Thoracic aorta (tissue), 2 donors: ENCODE measurements at regions not wholly inside any gene's neighbourhood (a gene's known extent, or its start where the extent isn't known, plus 50 kb on each side); places are given as distances from the start of the nearest gene placed in this dataset.
A peak's percentile ranks its signal among the peaks of the same experiment; 100 is the strongest.

ENCODE experiments used
- ATAC-seq: fragments of 150-250 bp; one replicate; pipeline ENCODE4 v1.8.0; 2017; ENCODE audit warnings: low read depth; ENCODE audit not compliant: insufficient number of reproducible peaks, low FRiP score
- DNase-seq: peaks from one replicate; pipeline ENCODE4 v3.0.0-alpha.2; 2020; ENCODE audit warnings: low spot score
- H3K27ac ChIP-seq, 2 donors: fragments of 200-600 bp; sonication (generic); 1 replicate in 1 of 2; 2 replicates in 1 of 2; pipeline ENCODE4 v1.5.1; 2016; ENCODE audit warnings: mild to moderate bottlenecking in 2 of 2, moderate library complexity in 2 of 2
- H3K27me3 ChIP-seq: fragments of 200-600 bp; sonication (generic); replicated peaks from 2 replicates; pipeline ENCODE4 v1.6.0; 2016; ENCODE audit warnings: mild to moderate bottlenecking; ENCODE audit not compliant: insufficient read depth
- H3K36me3 ChIP-seq: fragments of 200-600 bp; sonication (generic); one replicate; pipeline ENCODE4 v1.5.1; 2016
- H3K4me1 ChIP-seq, 2 donors: fragments of 200-600 bp; sonication (generic); 1 replicate in 1 of 2; 2 replicates in 1 of 2; pipeline versions ENCODE4 v1.5.1 to v1.6.0; 2016; ENCODE audit warnings: low read depth in 2 of 2, mild to moderate bottlenecking in 1 of 2; ENCODE audit not compliant: control insufficient read depth in 1 of 2
- H3K4me3 ChIP-seq: fragments of 200-600 bp; sonication (generic); 2 replicates; pipeline ENCODE4 v1.5.1; 2016; ENCODE audit warnings: mild to moderate bottlenecking
- H3K9me3 ChIP-seq: fragments of 200-600 bp; sonication (generic); 2 replicates; pipeline ENCODE4 v1.5.1; 2016
- TF ChIP-seq, protein P1 (sequence below): fragments of 200-600 bp; sonication (generic); IDR thresholded peaks from one replicate; pipeline ENCODE4 v1.5.1; 2019; ENCODE audit warnings: antibody characterized with exemption

GRCh38 chr15:98541519-98541918 is 106.8 kb upstream of the IGF1R start:
- TF ChIP-seq, protein P1, sequence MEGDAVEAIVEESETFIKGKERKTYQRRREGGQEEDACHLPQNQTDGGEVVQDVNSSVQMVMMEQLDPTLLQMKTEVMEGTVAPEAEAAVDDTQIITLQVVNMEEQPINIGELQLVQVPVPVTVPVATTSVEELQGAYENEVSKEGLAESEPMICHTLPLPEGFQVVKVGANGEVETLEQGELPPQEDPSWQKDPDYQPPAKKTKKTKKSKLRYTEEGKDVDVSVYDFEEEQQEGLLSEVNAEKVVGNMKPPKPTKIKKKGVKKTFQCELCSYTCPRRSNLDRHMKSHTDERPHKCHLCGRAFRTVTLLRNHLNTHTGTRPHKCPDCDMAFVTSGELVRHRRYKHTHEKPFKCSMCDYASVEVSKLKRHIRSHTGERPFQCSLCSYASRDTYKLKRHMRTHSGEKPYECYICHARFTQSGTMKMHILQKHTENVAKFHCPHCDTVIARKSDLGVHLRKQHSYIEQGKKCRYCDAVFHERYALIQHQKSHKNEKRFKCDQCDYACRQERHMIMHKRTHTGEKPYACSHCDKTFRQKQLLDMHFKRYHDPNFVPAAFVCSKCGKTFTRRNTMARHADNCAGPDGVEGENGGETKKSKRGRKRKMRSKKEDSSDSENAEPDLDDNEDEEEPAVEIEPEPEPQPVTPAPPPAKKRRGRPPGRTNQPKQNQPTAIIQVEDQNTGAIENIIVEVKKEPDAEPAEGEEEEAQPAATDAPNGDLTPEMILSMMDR: no peak
- DNase-seq (no peak), ATAC-seq (no peak)
- H3K36me3 ChIP-seq: no peaks in the 10 kb centered on the region
- H3K27me3 ChIP-seq: no peaks in the 10 kb centered on the region
- no peak overlapping the region for H3K4me3 ChIP-seq
- H3K4me1 ChIP-seq: no peaks in the 10 kb centered on the region
- H3K9me3 ChIP-seq: no peaks in the 10 kb centered on the region
- no peak overlapping the region for H3K27ac ChIP-seq

DNA sequence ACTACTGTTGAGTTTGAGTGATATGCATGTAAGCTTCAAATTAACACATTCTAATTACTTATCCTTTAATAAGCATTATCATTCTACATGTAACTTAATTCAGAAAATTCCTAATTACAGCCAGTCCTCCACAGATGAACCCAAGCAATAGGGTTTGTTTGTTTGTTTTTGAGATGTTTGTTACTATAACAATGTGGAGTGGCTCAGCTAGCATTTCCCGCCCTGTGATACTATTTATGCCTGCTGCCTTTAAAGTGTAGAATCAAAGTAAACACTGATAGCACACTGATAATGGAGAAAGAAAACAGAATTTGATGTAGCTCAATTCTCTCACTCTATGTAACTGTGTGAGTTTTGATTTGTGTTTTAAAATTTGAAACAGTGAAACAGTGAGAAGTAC is 105.1 kb upstream of the IGF1R start:
- no peak for ATAC-seq
- TF ChIP-seq, protein P1: no peak
- Histone ChIP-seq H3K9me3 (no peaks in the 10 kb centered on the region), H3K36me3 (no peaks in the 10 kb centered on the region), H3K27me3 (no peaks in the 10 kb centered on the region), H3K4me1 (peaks cover 0 to 8% of the 10 kb centered on the region in 2 donors), H3K27ac (no peak overlapping the region), H3K4me3 (no peak overlapping the region)
- DNase-seq: no peak

- DNase-seq (no peak), ATAC-seq (no peak)
- no peak overlapping the region for H3K4me3 ChIP-seq
- H3K27me3 ChIP-seq: no peaks in the 10 kb centered on the region
- no peaks in the 10 kb centered on the region for H3K9me3 ChIP-seq
- peaks cover 0 to 17% of the 10 kb centered on the region in 2 donors for H3K4me1 ChIP-seq
- H3K27ac ChIP-seq: no peak overlapping the region
- TF ChIP-seq, protein P1: no peak
- H3K36me3 ChIP-seq: no peaks in the 10 kb centered on the region
Observed at GRCh38 chr15:98546329-98546728, 102.0 kb upstream of the IGF1R start.

- H3K9me3 ChIP-seq: no peaks in the 10 kb centered on the region
- no peak for ATAC-seq
- peak overlapping the region; percentile 73 for H3K4me3 ChIP-seq
- no peak for DNase-seq
- peaks cover 0 to 17% of the 10 kb centered on the region in 2 donors for H3K4me1 ChIP-seq
- H3K27ac ChIP-seq: peak overlapping the region in 1 of 2 donors; percentile 71
- TF ChIP-seq, protein P1: no peak
- H3K27me3 ChIP-seq: no peaks in the 10 kb centered on the region
- H3K36me3 ChIP-seq: no peaks in the 10 kb centered on the region
Observed at GRCh38 chr15:98547275-98547674, 101.1 kb upstream of the IGF1R start.

GRCh38 chr15:98547741-98548138 is 100.6 kb upstream of the IGF1R start:
- Histone ChIP-seq H3K27me3 (no peaks in the 10 kb centered on the region), H3K4me1 (peaks cover 0 to 17% of the 10 kb centered on the region in 2 donors), H3K36me3 (no peaks in the 10 kb centered on the region), H3K9me3 (no peaks in the 10 kb centered on the region), H3K4me3 (peak overlapping the region; percentile 73), H3K27ac (peak overlapping the region; percentile 71 to 79)
- DNase-seq (no peak), ATAC-seq (peak; percentile 26)
- TF ChIP-seq, protein P1: no peak
